ENCODE measurements at regions not wholly inside any gene's neighbourhood (a gene's known extent, or its start where the extent isn't known, plus 50 kb on each side); places are given as distances from the start of the nearest gene placed in this dataset.

DNA sequence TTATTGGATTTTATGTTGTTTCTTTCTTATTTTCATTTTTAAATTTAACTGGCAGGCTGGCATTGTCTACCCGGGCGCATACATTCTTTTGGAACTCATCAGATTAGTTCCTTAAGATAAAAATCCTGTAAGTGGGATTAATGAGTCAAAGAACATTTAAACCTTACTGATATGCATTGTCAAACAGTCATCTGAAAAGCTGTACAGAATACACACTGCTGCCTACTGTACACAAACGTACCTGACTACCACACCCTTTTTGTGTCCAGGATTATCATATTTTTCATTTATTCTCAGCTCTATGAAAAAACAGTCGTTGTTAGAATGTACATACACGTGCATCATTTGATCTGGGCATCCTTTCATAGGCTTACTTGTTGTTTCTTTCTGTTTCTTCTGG lies 358.3 kb downstream of the EFNB2 start:
- DNase-seq (ENCODE audit: low read depth in 2 of 2): no peak

DNA sequence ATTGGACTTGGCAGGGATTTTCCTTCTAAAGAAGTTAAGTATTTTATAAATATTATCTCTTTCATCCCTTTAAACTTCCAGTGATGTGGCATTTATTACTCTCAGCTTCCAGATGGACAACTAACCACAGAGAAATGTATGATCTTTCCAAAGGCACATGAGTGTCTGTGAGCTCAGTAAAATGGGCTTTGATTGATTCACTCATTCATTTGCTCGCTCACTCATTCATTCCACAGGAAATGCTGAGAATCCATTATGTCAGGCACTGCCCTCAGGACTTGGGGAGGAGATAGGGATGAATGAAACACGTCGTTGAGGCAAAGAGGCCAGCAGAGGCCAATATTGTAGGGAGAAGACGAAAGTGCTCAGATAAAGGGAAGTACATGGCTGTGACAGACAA lies 359.3 kb downstream of the EFNB2 start:
- no peak for DNase-seq (ENCODE audit: low read depth in 2 of 2)

DNA sequence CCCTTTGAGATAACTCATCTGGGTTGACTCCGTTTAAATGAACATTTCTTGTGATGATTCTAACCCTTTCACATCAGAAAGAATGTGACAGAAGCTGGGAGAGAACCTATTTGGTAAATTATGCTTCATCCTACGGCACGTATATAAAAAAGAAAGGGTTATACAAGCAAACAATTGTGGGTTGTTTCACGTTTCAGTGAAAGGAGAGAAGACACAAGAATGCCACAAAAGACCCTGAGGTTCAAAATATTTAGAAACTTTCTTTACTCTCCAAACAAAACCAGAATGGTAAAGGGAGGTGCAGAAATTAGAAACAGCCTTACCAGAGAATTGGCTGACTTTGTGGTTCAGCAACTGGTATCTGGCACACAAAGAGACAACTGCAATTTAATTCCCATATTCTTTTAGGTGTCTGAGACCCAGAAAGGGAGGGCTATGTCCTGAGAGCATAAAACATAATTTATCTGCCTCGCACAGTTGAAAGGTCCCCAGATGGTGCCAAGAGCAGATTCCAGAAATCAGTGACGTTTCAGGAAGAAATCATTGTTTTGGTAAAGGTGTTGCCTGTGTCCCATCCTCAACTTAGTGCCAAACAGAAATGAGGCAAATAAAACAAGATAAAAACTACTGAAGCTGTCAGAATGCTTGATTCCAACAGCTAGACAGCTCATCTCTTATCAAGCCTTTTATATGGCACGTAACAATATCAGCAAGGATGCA lies 361.4 kb downstream of the EFNB2 start:
- DNase-seq (ENCODE audit: low read depth in 2 of 2): no peak

DNA sequence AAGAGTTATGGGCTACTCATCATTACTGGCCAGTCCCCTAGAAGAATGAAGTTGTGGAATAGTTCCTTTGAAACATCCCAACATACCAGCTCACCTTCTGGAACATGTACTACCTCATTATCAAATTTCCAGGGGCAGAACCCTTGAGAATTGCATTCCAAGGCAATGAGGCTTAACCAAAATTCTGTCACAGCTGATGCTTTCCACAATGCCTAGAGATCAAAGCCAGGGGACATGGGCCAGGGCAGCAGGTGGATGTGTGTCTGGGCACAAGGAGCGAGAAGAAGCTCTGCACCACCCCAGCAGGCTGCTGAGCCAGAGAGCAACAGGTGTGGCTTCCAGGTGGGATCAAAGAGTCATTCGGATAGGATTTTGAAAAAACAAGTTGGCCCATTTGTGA lies 362.1 kb downstream of the EFNB2 start:
- no peak for DNase-seq (ENCODE audit: low read depth in 2 of 2)

DNA sequence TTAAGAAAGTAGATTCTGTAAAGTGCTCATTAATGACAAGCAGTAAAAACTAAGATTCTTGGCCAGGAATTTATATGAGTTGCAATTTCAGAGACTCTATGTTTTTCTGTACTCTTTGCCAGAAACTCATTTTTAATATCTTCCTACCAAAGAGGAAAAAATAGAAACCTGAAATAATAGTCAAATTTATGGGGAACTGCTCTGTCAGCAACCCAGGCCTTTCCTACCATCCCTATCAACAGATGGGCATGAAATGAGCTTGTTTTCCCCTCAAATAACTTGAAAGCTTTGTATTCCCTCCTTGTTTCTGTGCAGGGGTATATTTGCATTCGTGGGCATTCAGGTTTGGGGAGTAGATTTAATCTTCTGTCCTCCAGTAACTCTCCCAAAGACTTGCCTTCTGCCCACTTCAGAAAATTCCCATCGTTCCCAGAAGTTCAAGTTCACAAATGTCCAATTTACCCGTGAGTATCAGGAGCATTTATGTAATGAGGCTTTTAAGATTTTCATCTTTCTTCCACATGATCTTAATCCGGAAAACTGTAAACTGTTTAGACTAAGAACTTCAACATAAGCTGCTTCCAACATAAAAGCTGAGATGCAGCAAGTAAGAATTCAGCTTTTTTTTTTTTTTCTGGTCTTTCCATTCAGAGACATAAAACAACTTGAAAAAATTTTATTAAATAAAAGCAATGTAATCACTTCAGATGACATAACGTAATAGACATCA lies 363.1 kb downstream of the EFNB2 start:
- DNase-seq (ENCODE audit: low read depth in 2 of 2): no peak

DNA sequence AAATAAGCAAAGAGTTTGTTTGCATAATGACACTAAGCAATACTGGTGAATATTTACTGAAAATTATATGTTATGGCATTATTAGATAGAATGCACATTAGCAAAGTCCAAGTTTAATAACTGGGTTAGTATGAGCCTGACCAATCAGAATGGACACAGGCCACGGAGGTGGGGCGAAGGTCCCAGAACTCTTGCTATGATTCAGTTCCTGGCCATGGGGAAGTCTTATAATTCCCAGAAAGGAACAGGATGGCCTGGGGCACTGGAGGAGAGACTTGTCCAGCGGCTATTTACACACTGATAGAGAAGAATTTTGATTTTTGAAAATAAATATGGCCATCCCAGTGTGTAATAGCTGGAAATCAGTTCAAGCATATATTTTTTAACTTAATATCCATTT lies 372.0 kb downstream of the EFNB2 start:
- no peak for DNase-seq (ENCODE audit: low read depth in 2 of 2)

DNA sequence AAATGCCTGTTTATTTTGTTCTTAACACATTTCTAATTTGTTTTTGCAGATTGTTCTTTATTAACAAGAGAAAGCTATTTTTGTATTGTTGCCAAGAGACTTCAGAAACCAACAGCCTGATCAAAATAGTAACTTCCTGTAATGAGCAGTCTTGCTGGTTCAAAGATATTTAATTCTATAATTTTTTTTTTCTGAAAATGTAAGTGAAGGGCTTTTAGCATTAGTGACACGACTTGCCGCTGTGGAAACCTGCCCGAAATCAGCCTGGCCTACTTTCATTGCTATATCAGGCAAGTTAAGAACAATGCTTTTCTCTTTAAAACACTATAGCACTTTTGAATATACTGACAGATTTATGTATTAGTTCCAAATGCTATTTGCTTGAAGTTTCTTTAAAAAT lies 374.3 kb downstream of the EFNB2 start:
- DNase-seq (ENCODE audit: low read depth in 2 of 2): no peak

DNA sequence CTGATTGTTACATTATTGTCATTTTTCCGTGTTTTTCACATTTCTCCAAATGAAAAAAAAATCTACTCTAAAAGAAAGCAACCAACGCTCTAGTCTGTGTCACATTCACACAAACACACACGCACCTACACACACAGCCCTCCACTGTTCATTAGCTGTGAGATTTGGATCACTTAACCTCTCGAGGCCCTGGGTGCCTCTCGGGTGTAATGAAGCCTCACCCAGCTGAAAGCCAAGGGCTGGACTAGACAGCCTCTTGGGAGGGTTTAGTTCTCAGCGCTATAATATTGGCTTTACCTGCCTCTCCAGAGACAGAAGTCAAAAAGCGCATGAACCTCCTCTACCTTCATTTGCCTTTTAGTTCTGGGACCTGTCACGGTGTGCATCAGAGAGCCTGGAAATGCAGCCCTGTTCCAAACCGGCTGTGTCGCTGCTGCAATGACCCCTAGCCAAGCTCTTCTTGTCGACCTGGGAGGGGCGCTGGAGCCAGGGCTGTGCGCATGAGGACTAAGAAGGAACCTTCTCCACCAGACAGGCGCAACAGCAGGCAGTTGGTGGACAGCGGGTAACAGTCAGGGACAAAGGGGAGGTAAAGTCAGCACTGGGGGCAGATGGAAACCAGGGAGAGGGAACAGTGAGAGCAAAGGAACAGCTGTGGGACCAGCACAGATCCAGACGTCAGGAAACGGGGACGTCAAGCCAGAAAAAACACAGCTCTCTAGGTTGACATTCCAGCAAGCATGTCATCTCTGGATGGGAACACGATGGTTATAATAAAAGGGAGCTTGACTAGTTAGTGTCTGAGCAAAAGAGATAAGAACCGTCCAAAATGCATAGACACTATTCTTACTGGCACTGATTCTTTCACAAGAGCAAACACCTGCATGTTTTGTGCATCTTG lies 375.9 kb downstream of the EFNB2 start:
- no peak for DNase-seq (ENCODE audit: low read depth in 2 of 2)

DNA sequence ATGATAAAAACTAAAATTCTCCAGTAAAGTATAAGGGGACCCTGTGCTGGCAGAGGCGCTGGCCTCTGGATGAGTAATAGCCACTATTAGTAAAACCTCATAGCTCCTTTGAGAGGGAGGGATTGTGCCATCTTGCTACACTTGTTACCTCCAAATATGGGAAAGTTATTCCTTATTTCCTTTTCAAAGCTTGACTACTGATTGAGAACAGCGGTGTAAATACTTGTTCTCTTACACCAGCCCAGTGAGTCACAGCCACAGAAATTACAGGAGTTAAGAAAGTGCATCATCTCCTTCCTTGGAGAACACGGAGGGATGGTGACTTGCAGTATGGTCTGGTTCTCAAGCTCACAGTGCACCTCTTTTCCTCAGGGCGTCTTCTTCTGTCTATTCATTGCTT lies 379.0 kb downstream of the EFNB2 start:
- DNase-seq (ENCODE audit: low read depth in 2 of 2): no peak

DNA sequence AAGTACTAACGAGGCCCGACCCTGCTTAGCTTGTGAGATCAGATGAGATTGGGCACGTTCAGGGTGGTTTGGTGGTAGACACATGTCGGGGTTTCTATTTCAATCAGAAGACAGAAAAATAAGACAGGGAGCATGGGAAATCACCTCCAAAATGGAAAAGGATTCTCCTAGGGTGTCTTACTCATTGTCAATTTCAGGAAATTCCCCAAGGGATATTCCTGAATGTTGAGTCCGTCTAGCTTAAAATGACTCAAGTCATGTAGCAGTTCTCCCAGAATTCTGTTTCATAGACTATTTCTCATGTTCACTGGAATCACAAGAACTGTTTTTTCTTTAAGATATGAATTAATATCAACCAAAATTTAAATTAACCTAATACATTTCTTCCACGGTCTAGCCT lies 380.1 kb downstream of the EFNB2 start:
- DNase-seq (ENCODE audit: low read depth in 2 of 2): no peak

DNA sequence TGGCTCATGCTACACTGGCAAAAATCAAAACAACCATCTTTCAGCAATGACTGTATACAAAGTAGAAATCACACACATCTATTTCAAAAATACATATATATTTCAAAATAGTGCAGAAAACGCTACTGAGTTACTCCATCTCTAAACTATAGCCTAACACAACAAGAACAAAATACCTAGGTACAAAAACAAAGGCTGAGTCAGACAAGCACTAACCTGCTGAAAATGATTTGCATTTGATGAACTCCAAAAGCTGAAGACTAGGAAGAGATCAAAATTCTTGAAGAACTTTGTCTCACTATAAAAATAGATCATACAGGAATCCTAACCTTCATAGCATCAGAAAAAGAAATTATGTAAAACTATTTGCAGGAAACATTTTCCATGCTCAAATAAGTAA lies 381.6 kb downstream of the EFNB2 start:
- no peak for DNase-seq (ENCODE audit: low read depth in 2 of 2)

DNA sequence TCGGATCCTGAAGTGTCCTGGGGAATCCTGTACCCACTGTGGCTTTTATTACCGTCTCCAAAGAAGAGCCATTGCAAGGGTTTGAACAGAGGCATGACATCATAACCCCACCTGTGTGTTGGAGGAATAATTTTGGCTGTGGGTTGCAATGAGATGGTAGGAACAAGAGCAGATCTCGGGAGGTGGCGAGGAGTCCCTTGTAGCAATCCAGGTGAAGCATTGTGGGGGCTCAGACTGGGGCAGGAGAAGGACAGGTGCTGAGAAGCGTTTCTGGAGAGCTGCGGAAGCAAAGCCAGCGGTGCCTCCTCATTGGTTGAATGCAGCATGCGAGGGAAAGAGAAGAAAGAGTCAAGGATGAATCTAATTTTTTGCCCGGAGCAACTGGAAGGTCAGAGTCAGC lies 382.4 kb downstream of the EFNB2 start:
- DNase-seq (ENCODE audit: low read depth in 2 of 2): no peak

DNA sequence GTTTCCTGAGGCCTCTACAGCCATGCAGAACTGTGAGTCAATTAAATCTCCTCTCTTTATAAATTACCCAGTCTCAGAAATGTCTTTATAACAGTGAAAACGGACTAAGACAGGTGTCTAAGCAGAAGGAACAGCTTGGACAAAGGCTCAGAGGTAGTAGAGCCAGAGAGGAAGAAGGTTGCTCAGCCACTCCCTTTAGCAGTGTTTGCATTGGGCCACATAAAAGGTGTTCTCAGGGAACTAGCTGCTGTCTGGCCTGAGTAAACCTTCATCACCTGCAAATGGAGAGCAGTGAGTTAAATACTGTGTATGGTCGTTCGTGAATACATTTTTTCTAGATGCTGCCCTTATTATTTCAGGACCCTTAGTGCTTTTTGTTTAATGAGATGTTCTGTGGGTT lies 383.4 kb downstream of the EFNB2 start:
- no peak for DNase-seq (ENCODE audit: low read depth in 2 of 2)

DNA sequence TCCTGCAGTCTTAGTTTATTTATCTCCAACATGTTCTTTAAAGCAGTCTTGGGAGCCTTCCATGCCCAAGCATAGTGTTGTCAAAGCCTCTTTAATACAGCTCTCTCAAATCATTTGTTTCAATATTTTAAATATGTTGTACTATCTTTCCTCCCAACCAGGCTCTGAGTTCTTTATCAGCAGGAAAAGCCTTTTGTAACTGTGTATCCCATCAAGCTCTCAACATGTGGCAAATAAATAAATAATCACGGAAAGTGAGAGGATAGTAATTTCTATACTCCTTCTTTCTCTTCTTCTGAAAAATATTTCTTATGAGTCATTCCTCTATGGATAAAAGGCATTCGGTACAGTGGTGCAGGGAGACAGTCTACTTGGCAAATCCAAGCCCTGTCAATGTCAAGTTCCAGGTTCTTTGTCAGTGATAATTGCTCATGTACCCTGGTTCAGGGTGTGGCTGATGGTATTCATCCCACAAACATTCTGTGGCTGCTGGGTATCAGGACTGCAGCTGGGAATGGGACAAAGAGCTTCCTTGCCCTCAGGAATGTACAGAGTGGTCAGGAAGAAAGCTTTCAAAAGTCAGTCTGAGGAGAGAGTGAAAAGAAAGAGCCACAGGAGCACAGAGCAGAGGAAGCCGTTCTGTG lies 384.3 kb downstream of the EFNB2 start:
- no peak for DNase-seq (ENCODE audit: low read depth in 2 of 2)

DNA sequence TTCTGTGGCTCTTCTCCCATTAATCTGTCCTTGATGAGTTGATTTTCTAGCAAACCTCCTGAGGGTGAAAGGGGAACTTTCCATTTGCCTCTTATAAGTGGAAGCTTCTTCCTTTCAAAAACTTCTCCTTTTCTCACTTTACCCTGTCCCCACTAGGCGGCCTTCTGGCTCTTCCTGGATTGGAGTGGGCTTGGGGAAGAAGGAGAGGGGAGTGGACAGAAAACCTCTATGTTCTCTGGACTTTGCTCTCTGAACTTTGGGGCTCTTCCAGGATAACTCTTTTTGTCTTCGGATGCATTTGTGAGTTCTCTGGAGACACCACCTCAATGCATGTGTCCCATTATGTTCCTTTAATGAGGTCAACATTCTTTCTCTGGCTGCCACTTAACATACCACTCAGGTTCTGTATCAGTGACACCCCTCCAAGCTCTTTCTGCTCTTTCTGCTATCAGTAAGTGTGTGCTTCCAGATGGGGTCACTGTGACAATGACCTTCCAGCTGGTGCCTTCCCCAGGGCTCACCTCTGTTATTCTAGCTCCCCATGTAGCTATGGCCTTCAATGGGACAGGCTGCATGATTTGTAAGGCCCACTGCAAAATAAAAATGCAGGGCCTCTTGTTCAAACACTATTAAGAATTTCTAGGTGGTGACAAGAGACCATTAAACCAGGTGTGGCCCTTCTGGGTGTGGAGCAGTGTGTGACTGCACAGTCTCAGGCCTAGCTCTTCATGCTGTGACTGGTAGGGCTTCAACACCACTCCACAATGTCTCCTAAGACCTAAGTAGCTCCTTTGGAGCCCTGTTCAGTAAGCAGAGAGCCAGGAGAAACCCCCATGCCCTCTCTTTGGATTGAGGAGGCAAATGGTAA lies 389.2 kb downstream of the EFNB2 start:
- no peak for DNase-seq (ENCODE audit: low read depth in 2 of 2)

DNA sequence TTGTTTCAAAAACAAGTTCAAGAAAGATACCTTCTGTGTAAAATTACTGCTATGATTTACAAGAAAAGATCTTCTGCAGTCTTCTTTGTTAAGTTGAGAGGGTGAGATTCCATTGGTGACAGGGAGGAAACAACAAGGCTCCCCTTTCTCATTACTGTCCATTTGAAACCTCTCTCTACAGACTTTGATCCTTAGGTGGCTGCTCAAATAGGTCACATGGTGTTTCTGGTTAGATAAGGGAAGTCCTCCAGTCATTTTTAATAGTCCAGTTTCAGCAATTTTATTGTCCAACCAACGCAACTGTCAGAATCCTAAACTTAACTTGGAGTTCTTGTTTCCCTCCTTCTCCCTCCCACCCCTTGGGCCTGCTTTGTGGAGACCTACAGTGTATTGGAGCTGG lies 390.4 kb downstream of the EFNB2 start:
- no peak for DNase-seq (ENCODE audit: low read depth in 2 of 2)

DNA sequence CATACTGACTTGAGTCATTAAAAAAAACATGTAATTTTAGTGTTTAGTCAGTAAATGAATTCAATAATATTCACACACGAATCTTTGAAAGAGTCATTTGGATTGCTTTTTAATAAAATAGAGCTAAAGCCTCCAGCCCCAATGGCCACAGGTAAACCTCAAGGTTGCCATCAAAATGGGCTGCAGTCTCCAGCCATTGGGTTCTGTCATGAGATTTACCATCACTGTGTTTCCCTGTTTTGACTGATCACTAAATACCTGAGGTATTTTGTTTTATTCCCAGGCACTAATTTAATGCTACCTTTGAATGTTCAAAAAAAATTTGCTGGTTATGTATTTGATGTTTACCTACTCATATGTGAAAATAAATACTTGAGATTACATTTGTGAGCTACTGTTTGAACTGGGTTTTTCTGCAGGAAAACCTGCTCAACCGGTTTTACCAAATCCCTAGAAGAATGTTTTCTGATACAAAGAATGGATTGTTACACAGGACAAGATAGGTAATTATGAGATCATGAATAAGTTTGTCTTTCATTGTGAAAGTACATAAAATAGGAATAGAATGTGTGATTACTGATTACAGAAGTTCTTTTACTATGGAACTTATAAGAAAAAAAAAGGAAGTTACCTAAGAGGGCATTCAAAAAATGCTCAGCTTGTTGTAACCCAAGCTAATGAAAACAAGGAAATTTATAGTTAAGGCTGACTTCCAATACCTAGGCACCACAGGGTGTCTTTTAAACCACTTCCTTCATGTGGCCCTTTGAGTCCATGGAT lies 391.3 kb downstream of the EFNB2 start:
- no peak for DNase-seq (ENCODE audit: low read depth in 2 of 2)

DNA sequence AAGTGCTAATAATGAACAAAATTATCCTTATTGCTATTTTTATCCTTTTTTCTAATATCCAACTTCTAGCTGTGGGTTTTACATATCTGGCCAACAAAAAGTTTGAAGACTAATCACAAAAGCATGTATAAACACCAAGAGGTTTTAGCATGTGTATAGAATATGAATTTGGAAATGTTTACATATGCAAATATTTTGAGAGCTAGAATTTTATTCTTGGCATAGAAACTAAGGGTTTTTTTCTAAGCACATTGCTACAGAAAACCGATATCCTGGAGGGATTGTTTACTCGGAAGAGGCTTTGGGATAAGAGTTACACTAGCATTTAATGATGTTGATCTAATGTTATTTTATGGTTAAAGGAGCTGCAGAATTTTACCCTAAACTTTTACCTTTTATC lies 392.1 kb downstream of the EFNB2 start:
- DNase-seq (ENCODE audit: low read depth in 2 of 2): no peak

DNA sequence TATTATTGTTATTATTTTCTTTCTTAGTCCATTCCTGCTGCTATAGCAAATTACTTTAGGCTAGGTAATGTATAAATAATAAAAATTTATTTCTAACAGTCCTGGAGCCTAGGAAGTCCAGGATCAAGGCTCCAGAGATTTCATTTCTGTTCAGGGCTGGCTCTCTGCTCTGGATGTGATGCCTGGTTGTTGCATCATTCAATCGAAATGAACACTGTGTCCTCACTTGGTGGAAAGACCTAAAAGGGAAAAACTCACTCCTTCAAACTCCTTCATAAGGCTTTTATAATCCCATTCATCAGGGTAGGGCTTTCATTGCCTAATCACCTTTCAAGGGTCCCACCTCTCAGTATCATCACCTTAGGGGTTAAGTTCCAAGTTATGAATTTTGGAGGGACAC lies 395.0 kb downstream of the EFNB2 start:
- no peak for DNase-seq (ENCODE audit: low read depth in 2 of 2)

DNA sequence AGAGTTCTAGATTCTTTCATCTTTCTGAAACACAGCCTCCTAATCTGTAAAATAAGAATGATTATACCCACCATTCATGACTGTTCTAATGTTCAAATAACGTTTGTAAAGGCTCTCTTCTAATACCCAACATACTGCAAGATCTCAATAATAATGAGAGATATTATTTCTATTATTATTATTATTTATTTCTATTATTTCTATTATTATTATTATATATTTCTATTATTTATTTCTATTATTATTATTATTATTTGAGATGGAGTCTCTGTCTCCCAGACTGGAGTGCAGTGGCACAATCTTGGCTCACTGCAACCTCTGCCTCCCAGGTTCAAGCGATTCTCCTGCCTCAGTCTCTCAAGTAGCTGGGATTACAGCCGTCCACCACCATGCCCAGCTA lies 395.5 kb downstream of the EFNB2 start:
- no peak for DNase-seq (ENCODE audit: low read depth in 2 of 2)

Data from stimulated activated CD8-positive, alpha-beta memory T cell treated with anti-CD3 and anti-CD28 coated beads, Interleukin-15, amount 100 ng/mL, for 4 hours (primary cell).